HEK293T (cell line): ENCODE measurements at regions not wholly inside any gene's neighbourhood (a gene's known extent, or its start where the extent isn't known, plus 50 kb on each side); places are given as distances from the start of the nearest gene placed in this dataset.

Experiments
- ARNT ChIP-seq: fragments of 450-650 bp; IDR thresholded peaks from 2 replicates; pipeline ENCODE4 v1.6.1; 2017; ENCODE audit warnings: mild to moderate bottlenecking
- FOXM1 ChIP-seq: fragments of 450-650 bp; IDR thresholded peaks from 2 replicates; pipeline ENCODE4 v1.6.1; 2017; ENCODE audit warnings: mild to moderate bottlenecking, borderline replicate concordance
- NFRKB ChIP-seq: fragments of 450-650 bp; IDR thresholded peaks from 2 replicates; pipeline ENCODE4 v1.6.1; 2016; ENCODE audit warnings: mild to moderate bottlenecking, moderate library complexity
- SUZ12 ChIP-seq: fragments of 450-650 bp; IDR thresholded peaks from 2 replicates; pipeline ENCODE4 v1.6.1; 2016; ENCODE audit warnings: mild to moderate bottlenecking
- TARDBP ChIP-seq: fragments of 450-650 bp; IDR thresholded peaks from 2 replicates; pipeline ENCODE4 v1.6.1; 2016

DNA sequence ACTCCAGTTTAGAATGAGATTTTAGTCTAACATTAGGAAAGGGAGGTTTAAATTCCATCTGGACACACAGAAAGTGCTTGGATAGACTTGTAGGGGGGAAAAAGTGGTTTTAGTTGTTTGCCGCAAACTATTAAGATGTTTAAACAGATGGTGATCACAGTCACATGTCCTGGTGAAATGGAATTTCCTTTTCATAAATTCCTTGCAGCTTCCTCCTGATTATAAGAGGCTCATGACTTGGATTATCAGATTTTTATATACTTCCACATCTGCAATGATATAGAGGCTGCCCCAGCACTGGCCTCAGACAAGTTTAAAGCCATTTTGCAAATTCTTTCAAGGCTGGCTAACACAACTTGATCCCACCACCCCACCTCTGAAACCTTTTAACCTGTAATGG, 106.4 kb upstream of the ARMC3 start:
- TF ChIP-seq TARDBP: no peak
- no peak for TF ChIP-seq ARNT
- no peak for TF ChIP-seq SUZ12
- no peak for TF ChIP-seq NFRKB
- no peak for TF ChIP-seq FOXM1
